OCI-LY1 (cell line): ENCODE measurements at regions not wholly inside any gene's neighbourhood (a gene's known extent, or its start where the extent isn't known, plus 50 kb on each side); places are given as distances from the start of the nearest gene placed in this dataset.
"Not testable (repeated sequence)": the region's sequence is repeated elsewhere in the genome, so short reads cannot be mapped to it uniquely, and the experiment has no call there.

Experiments
- H2AFZ ChIP-seq: fragments of 200-600 bp; sonication (generic), shearing (Covaris generic); 2 replicates; pipeline ENCODE4 v1.6.0; 2014; ENCODE audit warnings: antibody characterized with exemption, mild to moderate bottlenecking, low read length
- H3F3A ChIP-seq: fragments of 200-600 bp; sonication (generic), shearing (Covaris generic); 2 replicates; pipeline ENCODE4 v1.6.0; 2014; ENCODE audit warnings: mild to moderate bottlenecking, antibody characterized with exemption, low read length, moderate library complexity; ENCODE audit not compliant: insufficient read depth
- H3K27ac ChIP-seq: fragments of 200-600 bp; sonication (generic); 2 replicates; pipeline ENCODE4 v1.5.1; 2014; ENCODE audit warnings: low read length, mixed run types, mild to moderate bottlenecking, low read depth; ENCODE audit not compliant: poor library complexity, severe bottlenecking
- H3K27me3 ChIP-seq: fragments of 200-600 bp; sonication (generic); 2 replicates; pipeline ENCODE4 v1.6.0; 2014; ENCODE audit warnings: antibody characterized with exemption, mild to moderate bottlenecking, low read length, moderate library complexity; ENCODE audit not compliant: insufficient read depth
- H3K36me3 ChIP-seq: fragments of 200-600 bp; sonication (generic); 2 replicates; pipeline ENCODE4 v1.6.1; 2014; ENCODE audit warnings: mild to moderate bottlenecking, antibody characterized with exemption, low read length, moderate library complexity, mixed read lengths; ENCODE audit not compliant: insufficient read depth
- H3K4me1 ChIP-seq: fragments of 200-600 bp; sonication (generic); 2 replicates; pipeline ENCODE4 v1.5.1; 2014; ENCODE audit warnings: mild to moderate bottlenecking, low read length, moderate library complexity; ENCODE audit not compliant: insufficient read depth, severe bottlenecking
- H3K4me2 ChIP-seq: fragments of 200-600 bp; sonication (generic), shearing (Covaris generic); 2 replicates; pipeline ENCODE4 v1.6.1; 2014; ENCODE audit warnings: low read length
- H3K4me3 ChIP-seq: fragments of 200-600 bp; sonication (generic); 2 replicates; pipeline ENCODE4 v1.5.1; 2014; ENCODE audit warnings: low read length, low read depth, mild to moderate bottlenecking, mixed read lengths; ENCODE audit not compliant: poor library complexity, severe bottlenecking
- H3K79me2 ChIP-seq: fragments of 200-600 bp; shearing (Covaris generic); 2 replicates; pipeline ENCODE4 v1.6.1; 2016; ENCODE audit warnings: mixed run types, low read length, mixed read lengths; ENCODE audit not compliant: insufficient read depth
- H3K9ac ChIP-seq: fragments of 200-600 bp; sonication (generic), shearing (Covaris generic); 2 replicates; pipeline ENCODE4 v1.6.1; 2014; ENCODE audit warnings: mild to moderate bottlenecking, low read length, mixed read lengths
- H3K9me2 ChIP-seq: fragments of 200-600 bp; sonication (generic), shearing (Covaris generic); 2 replicates; pipeline ENCODE4 v1.6.1; 2014; ENCODE audit warnings: low read depth, mild to moderate bottlenecking, low read length, mixed read lengths
- H3K9me3 ChIP-seq: fragments of 200-600 bp; shearing (Covaris generic); 2 replicates; pipeline ENCODE4 v1.6.1; 2014; ENCODE audit warnings: low read length, mixed read lengths
- H4K20me1 ChIP-seq: fragments of 200-600 bp; sonication (generic), shearing (Covaris generic); 2 replicates; pipeline ENCODE4 v1.6.0; 2016; ENCODE audit warnings: mild to moderate bottlenecking, low read length; ENCODE audit not compliant: insufficient read depth
- CTCF ChIP-seq: fragments of 200-600 bp; sonication (generic), shearing (Covaris generic); IDR thresholded peaks from 2 replicates; pipeline ENCODE4 v1.5.1; 2017; ENCODE audit warnings: mild to moderate bottlenecking, antibody characterized with exemption, low read length, moderate library complexity, mixed read lengths
- EZH2 ChIP-seq: fragments of 200-600 bp; sonication (generic), shearing (Covaris generic); IDR thresholded peaks from 2 replicates; pipeline ENCODE4 v1.8.0; 2017; ENCODE audit warnings: borderline replicate concordance, mixed run types, mild to moderate bottlenecking, antibody characterized with exemption, low read length, moderate library complexity, mixed read lengths

GRCh38 chr20:47849006-47849405 is 63.7 kb upstream of the SULF2 start:
- Histone ChIP-seq H3K79me2 (no peaks in the 10 kb centered on the region), H3K9ac (no peak overlapping the region), H3K4me3 (no peak overlapping the region), H3K27ac (no peak overlapping the region), H3F3A (no peaks in the 10 kb centered on the region), H3K36me3 (no peaks in the 10 kb centered on the region), H3K4me2 (no peak overlapping the region), H3K9me3 (no peaks in the 10 kb centered on the region), H4K20me1 (no peaks in the 10 kb centered on the region), H3K4me1 (no peaks in the 10 kb centered on the region), H2AFZ (no peak overlapping the region), H3K27me3 (no peaks in the 10 kb centered on the region), H3K9me2 (no peaks in the 10 kb centered on the region)
- TF ChIP-seq CTCF (no peak), EZH2 (no peak)

GRCh38 chr20:47848534-47848933 is 63.3 kb upstream of the SULF2 start:
- not testable (repeated sequence) for H3K9me3 ChIP-seq, H3K4me2 ChIP-seq, H3K79me2 ChIP-seq, H3K4me3 ChIP-seq, H3K9me2 ChIP-seq, H4K20me1 ChIP-seq, H3K4me1 ChIP-seq, H3K27me3 ChIP-seq, H3K9ac ChIP-seq, H2AFZ ChIP-seq, H3K36me3 ChIP-seq, H3F3A ChIP-seq, H3K27ac ChIP-seq

- Histone ChIP-seq H3K4me3 (no peak overlapping the region), H3K9me3 (no peaks in the 10 kb centered on the region), H3K27ac (no peak overlapping the region), H3K9ac (no peak overlapping the region), H3K9me2 (no peaks in the 10 kb centered on the region), H3K27me3 (no peaks in the 10 kb centered on the region), H3F3A (no peaks in the 10 kb centered on the region), H3K79me2 (no peaks in the 10 kb centered on the region), H2AFZ (no peak overlapping the region), H3K4me2 (no peak overlapping the region), H4K20me1 (no peaks in the 10 kb centered on the region), H3K36me3 (no peaks in the 10 kb centered on the region), H3K4me1 (no peaks in the 10 kb centered on the region)
- TF ChIP-seq CTCF, result no peak
- TF ChIP-seq EZH2, result no peak
Observed at GRCh38 chr20:47847884-47848485, 62.7 kb upstream of the SULF2 start.

GRCh38 chr20:47847220-47847619 is 61.9 kb upstream of the SULF2 start:
- not testable (repeated sequence) for H3K9me3 ChIP-seq, H3K36me3 ChIP-seq, H2AFZ ChIP-seq, H3K4me2 ChIP-seq, H3K4me1 ChIP-seq, H3K9me2 ChIP-seq, H3F3A ChIP-seq, H3K27ac ChIP-seq, H3K79me2 ChIP-seq, H4K20me1 ChIP-seq, H3K27me3 ChIP-seq, H3K4me3 ChIP-seq, H3K9ac ChIP-seq

GRCh38 chr20:47846651-47847050 is 61.4 kb upstream of the SULF2 start:
- H3K4me3 ChIP-seq, H3K4me2 ChIP-seq, H3K4me1 ChIP-seq, H3K9me3 ChIP-seq, H3K27ac ChIP-seq, H3K36me3 ChIP-seq, H2AFZ ChIP-seq, H3K9me2 ChIP-seq, H4K20me1 ChIP-seq, H3K27me3 ChIP-seq, H3K79me2 ChIP-seq, H3F3A ChIP-seq, H3K9ac ChIP-seq: not testable (repeated sequence)

GRCh38 chr20:47845382-47845977 is 60.2 kb upstream of the SULF2 start:
- not testable (repeated sequence) for H3K9me2 ChIP-seq, H3K4me1 ChIP-seq, H3K27me3 ChIP-seq, H4K20me1 ChIP-seq, H3K4me3 ChIP-seq, H3K36me3 ChIP-seq, H3K9ac ChIP-seq, H2AFZ ChIP-seq, H3K79me2 ChIP-seq, H3K4me2 ChIP-seq, H3K27ac ChIP-seq, H3F3A ChIP-seq, H3K9me3 ChIP-seq
